A673 (cell line): ENCODE measurements at regions not wholly inside any gene's neighbourhood (a gene's known extent, or its start where the extent isn't known, plus 50 kb on each side); places are given as distances from the start of the nearest gene placed in this dataset.

Experiments used
- BruUV-seq: library from RNA; stranded (reverse); fragments of 400-500 nt; replicated peaks from 2 replicates; lab custom pipeline; 2021; lab: Mats Ljungman, UMichigan
- CTCF ChIA-PET: fragments of 300-600 bp; sonication (Branson Sonifier 250); formaldehyde crosslinking; loops from one replicate; lab custom pipeline; 2022; ENCODE audit warnings: antibody characterized with exemption; lab: Charles Lee
- POLR2A ChIA-PET: fragments of 300-600 bp; sonication (Branson Sonifier 250); formaldehyde crosslinking; loops from one replicate; lab custom pipeline; 2022; ENCODE audit warnings: antibody characterized with exemption; ENCODE audit not compliant: low non-redundant PET; lab: Charles Lee
- DNase-seq: peaks from one replicate; pipeline ENCODE4 v3.0.0-alpha.2; 2015; ENCODE audit warnings: low spot score
- H3K27ac ChIP-seq: fragments of 200-600 bp; sonication (generic); 2 replicates; pipeline ENCODE4 v1.5.1; 2016; ENCODE audit warnings: mixed run types, low read depth, mild to moderate bottlenecking, mixed read lengths, antibody characterized with exemption, low read length; ENCODE audit not compliant: poor library complexity, severe bottlenecking
- H3K27me3 ChIP-seq: fragments of 200-600 bp; sonication (generic); replicated peaks from 2 replicates; pipeline ENCODE4 v1.6.1; 2017; ENCODE audit warnings: mixed run types, low read depth, mild to moderate bottlenecking, mixed read lengths, antibody characterized with exemption, low read length; ENCODE audit not compliant: insufficient read depth, poor library complexity
- H3K36me3 ChIP-seq: fragments of 200-600 bp; sonication (generic); 2 replicates; pipeline ENCODE4 v1.6.1; 2016; ENCODE audit warnings: mixed run types, mild to moderate bottlenecking, mixed read lengths, antibody characterized with exemption, low read length; ENCODE audit not compliant: insufficient read depth, poor library complexity, severe bottlenecking
- H3K4me1 ChIP-seq: fragments of 200-600 bp; sonication (generic); 2 replicates; pipeline ENCODE4 v1.6.1; 2017; ENCODE audit warnings: mixed run types, mild to moderate bottlenecking, mixed read lengths, antibody characterized with exemption, low read length; ENCODE audit not compliant: insufficient read depth, poor library complexity, severe bottlenecking
- H3K4me3 ChIP-seq: fragments of 200-600 bp; sonication (generic); 2 replicates; pipeline ENCODE4 v1.5.1; 2016; ENCODE audit warnings: low read depth, mixed run types, mild to moderate bottlenecking, mixed read lengths, low read length; ENCODE audit not compliant: poor library complexity, severe bottlenecking
- H3K9me3 ChIP-seq: fragments of 200-600 bp; sonication (generic); 2 replicates; pipeline ENCODE4 v1.6.1; 2016; ENCODE audit warnings: mixed run types, low read depth, mild to moderate bottlenecking, mixed read lengths, antibody characterized with exemption, low read length; ENCODE audit not compliant: poor library complexity, severe bottlenecking
- EZH2 ChIP-seq: fragments of 200-600 bp; sonication (generic); IDR thresholded peaks from 2 replicates; pipeline ENCODE4 v1.6.1; 2017; ENCODE audit warnings: borderline replicate concordance, low read depth, mild to moderate bottlenecking, mixed read lengths, antibody characterized with exemption, low read length; ENCODE audit not compliant: poor library complexity, severe bottlenecking
- intact Hi-C: fragments of 100-400 bp; cut with micrococcal nuclease; formaldehyde crosslinking; loops from one replicate; pipeline ENCODE4 v1.10.0; 2022; ENCODE audit not compliant: unreplicated experiment
- TF ChIP-seq, protein P1 (sequence below): fragments of 300-800, 200-600 bp; sonication (generic); conservative IDR thresholded peaks from 2 replicates; pipeline ENCODE4 v1.5.1; 2017; ENCODE audit warnings: low read depth, mild to moderate bottlenecking, antibody characterized with exemption, low read length, moderate library complexity, mixed read lengths

DNA sequence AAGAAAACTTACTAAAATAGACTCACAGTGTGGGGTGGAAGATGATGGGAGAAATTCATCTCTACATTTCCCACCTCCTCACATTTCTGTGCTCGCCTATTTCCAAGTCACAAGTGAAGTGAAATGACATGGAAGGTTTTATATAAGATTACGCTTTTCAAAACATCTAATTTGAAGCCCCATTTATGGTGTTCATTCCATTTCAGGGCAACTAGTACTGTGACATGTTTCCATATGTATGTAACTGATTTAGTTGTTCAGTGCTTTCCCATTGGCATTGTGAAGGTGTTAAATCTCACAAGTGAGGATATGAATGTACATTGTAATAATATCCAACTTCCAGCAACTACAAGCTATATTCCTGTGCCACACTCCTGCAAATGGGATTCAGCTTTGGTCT, 1174.8 kb downstream of the CDH11 start:
- ChIA-PET CTCF (no interaction called here), POLR2A (no interaction called here)
- H3K4me1 ChIP-seq: no peaks in the 10 kb centered on the region
- TF ChIP-seq, protein P1, sequence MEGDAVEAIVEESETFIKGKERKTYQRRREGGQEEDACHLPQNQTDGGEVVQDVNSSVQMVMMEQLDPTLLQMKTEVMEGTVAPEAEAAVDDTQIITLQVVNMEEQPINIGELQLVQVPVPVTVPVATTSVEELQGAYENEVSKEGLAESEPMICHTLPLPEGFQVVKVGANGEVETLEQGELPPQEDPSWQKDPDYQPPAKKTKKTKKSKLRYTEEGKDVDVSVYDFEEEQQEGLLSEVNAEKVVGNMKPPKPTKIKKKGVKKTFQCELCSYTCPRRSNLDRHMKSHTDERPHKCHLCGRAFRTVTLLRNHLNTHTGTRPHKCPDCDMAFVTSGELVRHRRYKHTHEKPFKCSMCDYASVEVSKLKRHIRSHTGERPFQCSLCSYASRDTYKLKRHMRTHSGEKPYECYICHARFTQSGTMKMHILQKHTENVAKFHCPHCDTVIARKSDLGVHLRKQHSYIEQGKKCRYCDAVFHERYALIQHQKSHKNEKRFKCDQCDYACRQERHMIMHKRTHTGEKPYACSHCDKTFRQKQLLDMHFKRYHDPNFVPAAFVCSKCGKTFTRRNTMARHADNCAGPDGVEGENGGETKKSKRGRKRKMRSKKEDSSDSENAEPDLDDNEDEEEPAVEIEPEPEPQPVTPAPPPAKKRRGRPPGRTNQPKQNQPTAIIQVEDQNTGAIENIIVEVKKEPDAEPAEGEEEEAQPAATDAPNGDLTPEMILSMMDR: no peak
- no peak overlapping the region for H3K4me3 ChIP-seq
- no peak for DNase-seq
- H3K36me3 ChIP-seq: no peaks in the 10 kb centered on the region
- H3K27ac ChIP-seq: no peak overlapping the region
- no peaks in the 10 kb centered on the region for H3K27me3 ChIP-seq
- no peaks in the 10 kb centered on the region for H3K9me3 ChIP-seq
- BruUV-seq: no TSS peak
- intact Hi-C loops: no loop called here

DNA sequence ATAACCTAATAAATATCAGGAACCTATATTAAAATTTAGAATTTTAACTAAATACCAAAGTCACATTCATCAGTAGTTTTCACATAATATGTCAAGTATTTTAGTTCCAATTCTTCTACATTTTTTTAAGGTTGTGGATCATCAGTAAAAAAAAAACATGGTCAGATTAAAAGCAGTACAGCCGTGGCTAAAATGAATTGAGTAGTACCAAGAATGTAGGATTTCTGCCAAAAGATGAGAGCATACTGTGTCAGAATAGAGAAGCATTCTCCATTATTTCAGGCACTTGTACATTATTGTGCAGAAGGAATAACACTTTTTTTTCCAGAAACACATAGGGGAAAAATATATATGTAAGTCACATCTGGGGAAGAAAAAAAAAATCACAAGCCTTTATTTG, 1176.1 kb downstream of the CDH11 start:
- H3K27me3 ChIP-seq: no peaks in the 10 kb centered on the region
- BruUV-seq: no TSS peak
- no peaks in the 10 kb centered on the region for H3K9me3 ChIP-seq
- no peak for DNase-seq
- no peaks in the 10 kb centered on the region for H3K4me1 ChIP-seq
- TF ChIP-seq, protein P1: no peak
- no peak for TF ChIP-seq EZH2
- ChIA-PET POLR2A (no interaction called here), CTCF (no interaction called here)
- H3K27ac ChIP-seq: no peak overlapping the region
- no peaks in the 10 kb centered on the region for H3K36me3 ChIP-seq
- intact Hi-C loops: no loop called here
- H3K4me3 ChIP-seq: no peak overlapping the region

DNA sequence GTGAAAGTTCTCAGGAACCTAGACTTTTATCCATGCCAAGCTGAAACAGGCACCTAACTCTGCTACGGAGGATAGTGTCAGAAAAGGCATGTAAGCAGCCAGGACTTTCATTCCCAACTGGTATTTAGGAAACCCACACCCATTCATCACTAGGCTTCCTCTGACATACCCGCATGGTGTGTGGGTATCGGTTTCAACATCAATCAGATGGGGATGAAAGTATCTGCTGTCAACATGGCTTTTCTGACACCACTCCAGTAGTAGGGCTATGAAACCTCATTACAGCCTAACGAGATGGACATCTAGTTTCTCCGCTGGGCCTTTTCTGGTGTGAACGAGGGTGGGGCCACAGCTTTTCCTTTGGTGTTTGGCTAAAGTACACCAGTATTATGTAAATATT, 1178.3 kb downstream of the CDH11 start:
- no peak for TF ChIP-seq EZH2
- TF ChIP-seq, protein P1: no peak
- Histone ChIP-seq H3K27me3 (no peaks in the 10 kb centered on the region), H3K4me3 (no peak overlapping the region), H3K36me3 (no peaks in the 10 kb centered on the region), H3K27ac (no peak overlapping the region), H3K4me1 (no peaks in the 10 kb centered on the region), H3K9me3 (no peaks in the 10 kb centered on the region)
- DNase-seq: no peak
- CTCF ChIA-PET: no interaction called here
- POLR2A ChIA-PET: no interaction called here
- intact Hi-C loops: no loop called here
- no TSS peak for BruUV-seq
